Stimulated activated CD4-positive, alpha-beta T cell treated with anti-CD3 and anti-CD28 coated beads, Interleukin-1b, Interleukin-23, amount 100 ng/mL, for 48 hours (primary cell): ENCODE measurements at regions not wholly inside any gene's neighbourhood (a gene's known extent, or its start where the extent isn't known, plus 50 kb on each side); places are given as distances from the start of the nearest gene placed in this dataset.

Experiments
- DNase-seq: peaks from one replicate; pipeline ENCODE4 v3.0.0-alpha.2; 2020

DNA sequence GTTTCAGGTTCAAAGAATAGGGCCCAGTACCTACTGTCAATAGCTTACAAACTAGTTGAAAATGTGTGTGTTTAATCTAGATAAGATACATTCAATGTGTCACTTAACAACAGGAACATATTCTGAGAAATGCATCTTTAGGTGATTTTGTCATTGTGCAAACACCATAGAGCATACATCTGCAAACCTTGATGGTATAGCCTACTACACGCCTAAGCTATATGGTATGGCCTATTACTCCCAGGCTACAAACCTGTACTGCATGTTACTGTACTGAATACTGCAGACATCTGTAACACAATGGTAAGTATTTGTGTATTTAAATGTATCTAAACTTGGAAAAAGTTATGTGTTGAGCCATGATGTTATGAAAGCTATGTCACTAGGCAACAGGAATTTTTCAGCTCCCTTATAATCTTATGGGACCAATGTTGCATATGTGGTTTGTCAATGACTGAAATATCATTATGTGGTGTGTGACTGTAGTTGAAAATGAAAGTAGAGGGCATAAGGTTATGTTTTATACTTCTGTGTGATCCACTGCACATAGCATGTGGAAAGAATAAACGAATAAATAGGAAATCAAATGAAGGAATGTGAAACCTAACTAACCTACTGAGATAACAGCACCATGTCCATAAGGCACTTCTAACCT lies 129.0 kb upstream of the CAMK1G start:
- DNase-seq = no peak

GRCh38 chr1:209455145-209455544 lies 128.4 kb upstream of the CAMK1G start:
- no peak for DNase-seq

DNA sequence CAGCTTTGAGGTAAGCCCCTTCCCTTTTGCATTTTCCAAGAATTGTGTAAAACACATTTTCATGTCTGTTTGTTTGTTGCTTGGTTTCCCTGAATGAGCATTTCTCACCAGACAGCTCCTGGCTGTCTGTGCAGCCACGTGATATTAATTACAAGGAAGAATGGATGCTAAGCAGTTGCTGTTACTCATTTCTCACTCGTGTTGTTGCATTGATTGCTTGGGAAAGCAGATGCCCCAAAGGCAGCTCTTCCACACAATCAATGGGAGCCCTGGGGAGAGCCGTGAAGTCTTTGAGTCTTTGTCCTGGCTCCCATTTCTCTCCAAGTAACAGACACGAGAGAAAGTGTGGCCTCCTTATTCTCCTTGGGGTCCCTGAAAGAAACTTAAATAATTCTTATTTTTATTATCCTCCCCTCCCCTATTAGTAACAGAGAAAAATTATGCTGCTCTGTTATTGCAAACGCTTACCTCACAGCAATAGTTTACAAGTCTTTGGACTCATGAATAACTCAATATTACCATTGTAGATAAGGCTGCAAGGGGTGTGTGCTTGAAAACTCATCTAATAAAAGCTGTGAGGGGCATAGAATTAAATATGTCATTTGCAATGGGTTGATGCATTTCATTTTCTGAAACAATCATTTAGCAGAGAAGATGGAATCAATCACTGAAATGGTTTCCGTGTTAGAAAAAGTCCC lies 127.7 kb upstream of the CAMK1G start:
- no peak for DNase-seq

DNA sequence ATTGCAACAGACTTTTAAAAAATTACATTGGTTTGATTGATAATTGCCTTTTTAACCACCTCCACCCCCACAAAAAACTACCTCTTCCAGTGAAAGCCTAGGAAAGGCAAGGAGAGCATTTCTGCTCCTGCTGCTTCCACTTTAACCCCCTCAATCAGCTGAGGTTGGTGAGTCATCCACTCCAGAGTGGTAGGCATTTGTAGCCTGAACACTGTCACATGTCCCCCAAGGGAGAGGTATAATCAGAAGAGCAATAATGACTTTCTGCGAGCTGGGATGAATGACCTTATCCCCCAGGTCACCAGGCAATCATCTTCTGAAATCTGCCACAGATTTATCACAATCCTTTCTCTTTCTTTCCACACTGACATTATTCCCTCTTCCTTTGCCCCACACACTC lies 126.6 kb upstream of the CAMK1G start:
- no peak for DNase-seq

GRCh38 chr1:209457401-209458125 lies 126.0 kb upstream of the CAMK1G start:
- no peak for DNase-seq

DNA sequence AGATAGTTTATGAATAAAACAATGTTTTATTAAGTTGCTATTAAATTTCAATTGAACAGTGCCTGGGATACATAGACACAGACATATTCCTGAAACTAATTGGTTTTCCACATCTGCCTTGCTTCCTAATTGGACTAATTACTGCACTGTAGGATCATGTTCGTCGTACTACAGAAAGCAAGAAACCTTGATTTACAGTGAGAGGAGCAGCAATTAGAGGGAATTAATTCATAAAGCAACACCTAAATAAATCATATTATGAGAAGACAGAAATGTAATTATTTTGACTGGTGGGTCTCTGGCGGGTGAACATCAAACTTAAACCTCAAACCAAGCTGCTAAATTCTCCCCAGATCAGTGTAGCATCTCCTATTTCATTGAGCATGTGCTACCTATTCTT lies 124.6 kb upstream of the CAMK1G start:
- no peak for DNase-seq

- DNase-seq = no peak
Measured at GRCh38 chr1:209461168-209461567, 122.3 kb upstream of the CAMK1G start.

DNA sequence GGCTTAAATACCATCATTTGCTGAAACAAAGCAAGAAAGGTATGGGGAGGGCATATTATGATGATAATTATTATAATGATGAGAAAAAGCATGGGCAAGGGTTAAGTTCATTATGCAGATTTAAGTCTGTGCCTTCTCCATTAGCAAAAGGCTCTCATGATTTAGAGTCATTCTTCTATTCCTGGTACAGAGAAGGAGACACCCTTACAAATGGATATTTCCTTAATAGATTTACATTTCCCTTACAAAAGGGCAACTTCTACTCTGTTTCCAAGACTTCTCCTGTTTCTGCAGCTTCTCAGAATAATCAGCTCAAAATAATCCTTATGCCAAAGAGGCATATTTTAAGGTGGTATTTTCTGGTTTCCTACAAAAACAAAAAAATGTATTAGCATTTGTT lies 121.1 kb upstream of the CAMK1G start:
- no peak for DNase-seq

GRCh38 chr1:209463441-209463840 lies 120.1 kb upstream of the CAMK1G start:
- no peak for DNase-seq

DNA sequence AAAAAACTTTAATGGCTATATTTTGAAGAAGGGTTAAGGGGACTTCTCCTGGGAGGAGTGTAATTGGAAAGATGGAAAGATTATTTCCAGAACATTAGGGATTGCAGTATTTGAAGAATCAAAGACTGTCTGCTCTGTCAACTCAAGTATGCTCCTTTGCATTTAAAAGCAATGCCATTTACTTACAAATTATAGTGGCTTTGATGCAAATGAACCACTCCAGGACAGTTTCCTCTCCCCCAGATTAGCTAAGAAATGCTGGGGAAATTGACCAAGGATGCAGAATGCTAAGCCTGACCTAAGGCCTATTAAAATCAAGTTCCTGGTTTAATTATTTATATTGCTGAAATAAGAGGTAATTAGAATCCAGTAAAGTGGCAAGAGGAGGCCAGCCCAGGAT lies 110.5 kb upstream of the CAMK1G start:
- no peak for DNase-seq

DNA sequence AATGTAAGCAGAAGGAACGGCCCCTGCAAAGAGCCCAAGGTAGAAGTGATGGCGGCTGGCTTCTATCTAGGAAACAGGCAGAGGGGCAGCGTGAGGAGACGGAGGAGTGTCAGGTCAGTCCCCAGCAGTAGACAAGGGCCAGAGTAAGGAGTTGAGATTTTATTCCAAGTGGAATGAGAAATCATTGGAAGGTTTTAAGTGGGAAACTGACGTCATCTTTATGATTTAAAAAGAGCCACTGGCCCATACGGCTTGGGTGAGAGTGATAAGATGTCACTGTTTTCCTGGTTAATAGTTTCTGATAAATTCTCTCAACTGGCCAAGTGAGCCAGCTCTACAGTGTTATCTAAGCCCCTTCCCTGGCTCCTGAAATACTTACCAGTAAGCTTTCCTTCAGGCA lies 103.2 kb upstream of the CAMK1G start:
- no peak for DNase-seq

DNA sequence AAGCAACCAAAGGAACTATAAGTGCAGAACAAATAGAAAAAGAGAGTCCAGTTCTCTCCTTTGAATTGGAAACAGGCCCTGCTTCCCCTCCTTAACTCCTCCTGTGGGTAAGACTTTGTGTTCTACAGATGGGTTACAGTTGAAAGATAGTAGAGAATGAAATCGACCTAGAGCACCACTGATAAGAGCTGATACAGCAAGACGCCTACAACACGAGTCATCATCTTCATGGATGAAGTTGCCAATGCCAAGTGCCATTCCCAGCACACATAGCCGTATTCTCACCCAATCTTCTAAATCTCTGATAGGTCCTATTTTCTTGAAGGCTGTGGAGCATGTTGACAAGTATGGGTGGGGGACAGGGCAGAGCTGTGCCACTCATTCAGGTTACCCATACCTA lies 99.8 kb upstream of the CAMK1G start:
- no peak for DNase-seq

DNA sequence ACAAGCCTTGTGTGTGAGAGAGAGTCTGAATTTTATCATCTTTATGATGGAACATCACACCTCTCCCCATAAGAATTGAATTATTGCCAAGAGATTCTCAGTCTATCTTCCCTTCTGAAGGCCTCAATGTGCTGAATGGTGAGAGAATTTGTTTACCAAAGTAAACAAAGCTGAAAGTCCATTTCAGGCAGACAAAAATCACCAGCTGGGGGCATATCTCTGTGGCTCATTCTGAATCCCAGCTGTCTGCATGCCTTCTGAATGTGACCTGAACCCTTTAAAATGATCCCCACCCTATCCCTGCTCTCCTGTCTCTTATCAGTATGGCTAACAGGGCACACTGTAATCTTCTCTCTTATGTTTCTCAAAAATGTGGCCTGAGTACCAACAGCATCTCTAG lies 99.1 kb upstream of the CAMK1G start:
- DNase-seq = no peak

DNA sequence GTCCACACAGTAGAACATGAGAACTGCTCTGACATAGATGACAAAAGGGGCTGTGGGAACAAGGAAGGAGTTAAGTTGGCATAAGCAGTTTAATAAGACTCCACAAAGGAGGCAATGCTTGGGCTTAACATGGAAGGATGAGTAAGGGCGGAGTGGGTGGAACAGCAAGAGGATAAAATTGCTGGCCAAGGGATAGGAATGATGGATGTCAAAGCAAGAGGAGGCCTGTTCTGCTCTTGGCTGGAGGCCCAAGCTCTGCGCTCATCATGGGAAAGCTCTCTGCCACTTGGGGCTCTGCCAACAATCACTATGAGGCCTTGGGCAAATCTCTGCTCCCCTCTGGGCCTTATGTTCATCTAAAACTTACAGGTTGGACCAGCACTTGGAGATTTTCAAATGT lies 98.3 kb upstream of the CAMK1G start:
- DNase-seq = no peak

GRCh38 chr1:209485751-209486150 lies 97.8 kb upstream of the CAMK1G start:
- no peak for DNase-seq

DNA sequence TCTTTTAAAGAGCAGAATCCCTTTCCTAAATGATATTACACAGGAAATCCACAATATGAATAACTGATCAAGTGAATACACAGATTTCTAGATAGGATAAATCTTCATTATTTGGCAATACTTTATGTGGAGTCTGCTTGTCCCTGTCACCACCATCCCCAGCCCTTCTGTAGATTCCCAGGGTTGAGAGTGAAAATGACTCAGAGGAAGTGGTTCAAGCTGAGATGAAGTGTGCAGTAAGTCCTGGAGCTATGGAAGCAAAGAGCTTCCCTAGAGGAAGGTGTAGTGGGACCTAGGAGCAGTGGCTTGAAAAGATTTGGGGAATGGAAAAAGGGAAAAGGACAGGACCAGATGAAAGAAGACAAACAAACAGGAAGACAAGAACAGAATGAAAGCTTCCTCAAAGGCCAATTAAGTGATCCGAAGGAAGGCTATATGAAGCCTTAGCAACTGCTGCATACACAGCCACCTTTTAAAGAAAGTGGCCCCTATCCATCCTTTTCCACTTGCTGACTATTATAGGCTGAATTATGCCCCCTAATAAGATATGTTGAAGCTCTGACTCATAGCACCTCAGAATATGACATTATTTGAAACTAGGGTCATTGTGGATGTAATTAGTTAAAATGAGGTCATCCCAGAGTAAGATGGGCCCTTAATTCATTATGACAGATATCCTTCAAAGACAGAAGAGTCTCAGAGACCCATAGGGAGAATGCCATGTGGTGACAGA lies 96.5 kb upstream of the CAMK1G start:
- DNase-seq = no peak

GRCh38 chr1:209490013-209490412 lies 93.5 kb upstream of the CAMK1G start:
- DNase-seq = no peak

GRCh38 chr1:209491031-209491430 lies 92.5 kb upstream of the CAMK1G start:
- DNase-seq = no peak

DNA sequence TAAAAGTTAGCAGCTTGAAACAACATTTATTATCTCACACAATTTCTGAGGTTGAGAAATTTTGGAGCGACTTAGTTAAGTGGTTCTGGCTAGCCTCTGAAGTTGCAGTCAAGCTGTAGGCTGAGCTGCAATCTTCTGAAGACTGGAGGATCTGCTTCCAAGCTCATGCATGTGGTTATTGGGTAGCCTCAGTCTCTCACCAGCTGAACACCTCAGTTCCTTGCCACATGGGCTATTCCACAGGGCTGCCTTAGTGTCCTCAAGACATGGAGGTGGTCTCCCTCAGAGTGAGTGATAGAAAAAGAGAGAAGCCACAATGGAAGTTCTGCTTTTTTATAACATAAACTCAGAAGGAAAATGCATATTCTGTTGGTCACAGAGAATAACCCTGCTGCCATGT lies 92.0 kb upstream of the CAMK1G start:
- DNase-seq = no peak

GRCh38 chr1:209491897-209492296 lies 91.6 kb upstream of the CAMK1G start:
- no peak for DNase-seq

DNA sequence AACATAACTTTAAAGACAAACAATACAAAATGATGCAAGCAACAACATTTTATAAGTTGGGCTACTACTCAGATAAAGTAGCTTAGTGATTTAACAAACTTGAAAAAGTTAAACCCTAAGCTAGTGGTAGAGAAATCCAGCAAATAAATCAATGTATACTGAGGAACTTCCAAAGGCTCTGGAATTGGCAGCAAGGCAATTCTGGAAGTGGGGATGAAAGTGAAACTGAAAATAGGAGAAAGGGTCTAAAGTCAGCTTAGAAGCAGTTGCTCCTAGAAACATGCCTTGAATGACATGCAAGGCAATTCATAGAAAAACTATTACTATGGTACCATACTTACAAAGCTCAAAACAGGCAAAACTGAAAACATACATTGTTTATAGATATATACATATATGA lies 90.0 kb upstream of the CAMK1G start:
- DNase-seq = no peak

GRCh38 chr1:209497729-209498128 lies 85.8 kb upstream of the CAMK1G start:
- no peak for DNase-seq

DNA sequence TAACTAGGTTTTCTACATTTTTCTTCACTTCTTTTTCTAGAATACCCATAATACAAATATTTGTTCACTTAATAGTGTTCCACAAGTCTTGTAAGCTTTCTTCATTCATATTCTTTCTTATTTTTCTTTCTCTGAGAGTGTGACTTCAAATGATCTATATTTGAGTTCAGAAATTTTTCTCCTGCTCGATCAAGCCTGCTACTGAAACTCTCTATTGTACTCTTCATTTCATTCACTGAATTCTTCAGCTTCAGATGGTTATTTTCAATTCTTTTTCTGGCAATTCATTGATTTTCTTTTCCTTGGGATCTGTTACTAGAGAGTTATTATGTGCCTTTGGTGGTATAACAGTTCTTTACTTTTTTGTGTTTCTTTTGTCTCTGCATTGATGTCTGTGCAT lies 82.5 kb upstream of the CAMK1G start:
- no peak for DNase-seq

GRCh38 chr1:209503196-209503595 lies 80.3 kb upstream of the CAMK1G start:
- no peak for DNase-seq
